ENCODE measurements at regions not wholly inside any gene's neighbourhood (a gene's known extent, or its start where the extent isn't known, plus 50 kb on each side); places are given as distances from the start of the nearest gene placed in this dataset.

- TF ChIP-seq CTCF (IDR thresholded peaks at IDR 0.05): no peak
Measured at GRCh38 chr13:21291840-21292239, 115.4 kb downstream of the MRPL57 start.

GRCh38 chr13:21296991-21297390, 120.5 kb downstream of the MRPL57 start:
- peak; percentile 73 for TF ChIP-seq CTCF (IDR thresholded peaks at IDR 0.05)

GRCh38 chr13:21297447-21297846, 121.0 kb downstream of the MRPL57 start:
- no peak for TF ChIP-seq CTCF (IDR thresholded peaks at IDR 0.05)

- TF ChIP-seq CTCF (IDR thresholded peaks at IDR 0.05): peak; percentile 86
Measured at GRCh38 chr13:21297914-21298831, 121.7 kb downstream of the MRPL57 start.

GRCh38 chr13:21304256-21304655, 127.8 kb downstream of the MRPL57 start:
- no peak for TF ChIP-seq CTCF (IDR thresholded peaks at IDR 0.05)

- TF ChIP-seq CTCF (IDR thresholded peaks at IDR 0.05): no peak
Measured at GRCh38 chr13:21308906-21309305, 132.4 kb downstream of the MRPL57 start.

- no peak for TF ChIP-seq CTCF (IDR thresholded peaks at IDR 0.05)
Measured at GRCh38 chr13:21309542-21310172, 133.2 kb downstream of the MRPL57 start.
